GM12874 (cell line): ENCODE measurements at regions not wholly inside any gene's neighbourhood (a gene's known extent, or its start where the extent isn't known, plus 50 kb on each side); places are given as distances from the start of the nearest gene placed in this dataset.

Source experiments
- TF ChIP-seq, protein P1 (sequence below): IDR thresholded peaks from 2 replicates; pipeline ENCODE4 v1.5.1; 2011; ENCODE audit warnings: low read depth, mild to moderate bottlenecking, control low read depth, low read length, moderate library complexity; ENCODE audit not compliant: insufficient read depth

DNA sequence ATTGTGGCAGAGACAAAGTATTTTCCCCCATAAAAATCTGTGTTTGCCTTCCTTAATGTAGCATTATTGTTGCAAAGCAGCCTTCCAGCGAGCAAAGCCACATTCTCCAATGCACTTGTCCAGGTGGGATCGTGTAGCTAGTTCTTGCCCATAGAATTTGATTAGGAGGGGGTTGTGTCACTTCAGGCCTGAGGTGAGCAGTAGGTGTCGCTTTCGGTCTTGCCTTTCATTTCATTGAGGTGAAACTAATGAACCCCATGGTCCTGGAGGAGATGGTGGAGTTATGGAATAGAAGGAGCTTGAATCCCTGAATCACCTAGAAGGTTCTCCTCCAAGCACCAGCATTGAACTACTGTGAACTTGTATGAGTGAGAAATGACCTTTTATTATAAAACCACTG lies 318.9 kb upstream of the PBX1 start:
- TF ChIP-seq, protein P1, sequence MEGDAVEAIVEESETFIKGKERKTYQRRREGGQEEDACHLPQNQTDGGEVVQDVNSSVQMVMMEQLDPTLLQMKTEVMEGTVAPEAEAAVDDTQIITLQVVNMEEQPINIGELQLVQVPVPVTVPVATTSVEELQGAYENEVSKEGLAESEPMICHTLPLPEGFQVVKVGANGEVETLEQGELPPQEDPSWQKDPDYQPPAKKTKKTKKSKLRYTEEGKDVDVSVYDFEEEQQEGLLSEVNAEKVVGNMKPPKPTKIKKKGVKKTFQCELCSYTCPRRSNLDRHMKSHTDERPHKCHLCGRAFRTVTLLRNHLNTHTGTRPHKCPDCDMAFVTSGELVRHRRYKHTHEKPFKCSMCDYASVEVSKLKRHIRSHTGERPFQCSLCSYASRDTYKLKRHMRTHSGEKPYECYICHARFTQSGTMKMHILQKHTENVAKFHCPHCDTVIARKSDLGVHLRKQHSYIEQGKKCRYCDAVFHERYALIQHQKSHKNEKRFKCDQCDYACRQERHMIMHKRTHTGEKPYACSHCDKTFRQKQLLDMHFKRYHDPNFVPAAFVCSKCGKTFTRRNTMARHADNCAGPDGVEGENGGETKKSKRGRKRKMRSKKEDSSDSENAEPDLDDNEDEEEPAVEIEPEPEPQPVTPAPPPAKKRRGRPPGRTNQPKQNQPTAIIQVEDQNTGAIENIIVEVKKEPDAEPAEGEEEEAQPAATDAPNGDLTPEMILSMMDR, result 0 out of 2 replicates have a peak, but pooled peaks have one; percentile 5

DNA sequence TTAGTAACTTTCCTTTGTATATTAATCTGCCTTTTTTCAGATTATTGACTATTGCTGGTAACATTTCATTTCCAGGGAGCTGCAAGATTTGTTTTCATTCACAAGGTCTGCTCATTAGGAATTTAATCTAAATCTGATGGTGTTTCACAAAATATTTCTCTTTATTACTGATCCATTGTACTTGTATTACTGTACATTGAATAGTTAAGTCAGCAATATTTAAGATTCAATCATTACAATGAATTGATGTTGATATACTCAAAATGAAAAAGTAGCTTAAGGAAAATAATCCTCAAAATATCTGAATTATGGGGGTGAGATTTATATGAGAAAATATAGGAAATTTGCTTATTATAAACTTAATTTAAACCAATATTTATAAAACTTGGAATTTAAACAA lies 308.6 kb upstream of the PBX1 start:
- TF ChIP-seq, protein P1, result no peak

DNA sequence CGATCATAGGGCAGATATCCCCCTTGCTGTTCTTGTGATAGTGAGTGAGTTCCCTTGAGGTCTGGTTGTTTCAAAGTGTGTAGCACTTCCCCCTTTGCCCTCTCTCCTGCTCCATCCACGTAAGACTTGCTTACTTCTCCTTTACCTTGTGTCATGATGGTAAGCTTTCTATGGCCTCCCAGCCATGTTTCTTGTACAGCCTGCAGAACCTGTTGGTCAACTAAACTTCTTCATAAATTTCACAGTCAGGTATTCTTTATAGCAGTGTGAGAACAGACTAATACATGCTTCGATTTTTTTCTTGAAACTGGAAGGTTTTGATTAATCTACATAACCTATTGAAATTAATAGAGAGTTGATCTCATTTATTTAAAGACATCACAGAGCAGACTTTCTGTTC lies 302.5 kb upstream of the PBX1 start:
- TF ChIP-seq, protein P1, result no peak

DNA sequence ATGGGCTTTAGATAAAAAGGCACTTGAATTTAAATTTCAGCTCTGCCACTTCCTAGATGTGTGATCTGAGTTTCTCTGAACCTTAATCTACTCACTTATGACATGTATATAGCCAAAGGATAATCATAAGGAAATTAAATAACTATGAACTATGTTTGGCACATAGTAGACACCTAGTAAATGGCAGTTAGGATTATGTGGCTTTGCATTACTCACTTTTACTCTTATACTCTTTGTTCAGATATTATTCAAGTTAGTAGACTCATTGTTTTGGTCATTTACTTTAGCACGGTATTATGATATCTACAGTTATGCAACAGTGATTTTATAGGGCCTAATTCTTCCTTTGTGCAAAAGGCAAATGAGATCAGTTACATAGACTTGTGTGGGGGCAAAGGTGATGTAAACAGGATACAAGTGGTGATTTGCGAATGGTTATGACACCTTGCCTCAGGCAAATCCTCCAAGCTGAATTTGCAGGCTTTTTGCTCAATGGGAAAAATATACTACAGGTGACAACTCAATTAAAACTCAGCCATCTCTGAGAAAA lies 297.2 kb upstream of the PBX1 start:
- TF ChIP-seq, protein P1, result no peak

DNA sequence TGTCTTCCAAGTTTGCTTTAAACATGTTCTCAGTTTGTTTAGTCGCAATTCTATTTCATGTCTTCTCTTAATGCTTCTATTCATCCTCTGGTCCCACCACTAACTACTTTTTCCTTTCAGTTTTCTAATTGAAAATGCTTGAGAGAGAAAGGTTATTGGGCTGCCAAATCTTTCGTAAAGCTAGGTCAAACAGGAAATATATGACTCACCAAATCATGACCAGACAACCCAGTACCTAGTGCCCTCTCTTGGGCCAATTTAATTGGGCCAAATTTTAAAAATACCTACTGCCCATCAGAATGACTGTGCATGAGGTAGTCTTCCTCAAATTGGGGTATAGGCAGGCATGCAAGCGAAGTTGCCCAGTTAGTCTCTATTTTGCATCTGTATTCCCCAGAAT lies 295.4 kb upstream of the PBX1 start:
- TF ChIP-seq, protein P1, result no peak

DNA sequence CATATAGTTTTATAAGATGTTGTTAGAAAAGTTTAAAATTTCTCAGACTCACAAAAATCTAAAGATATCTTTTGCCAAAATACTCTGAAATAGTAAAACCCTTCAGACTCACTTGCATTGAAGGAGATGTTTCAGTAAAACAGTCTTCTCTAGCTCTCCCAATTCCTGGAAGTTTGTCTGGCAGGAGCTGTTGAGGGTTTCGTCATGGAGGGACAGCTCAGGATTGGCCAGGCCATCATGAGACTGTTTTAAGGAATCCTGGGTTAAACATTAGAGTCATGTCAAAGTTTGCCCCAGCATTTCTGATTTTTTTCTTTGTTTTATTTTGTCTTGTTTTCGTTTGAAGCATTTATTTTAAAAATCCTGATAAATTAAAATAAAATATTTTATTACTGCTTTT lies 293.8 kb upstream of the PBX1 start:
- TF ChIP-seq, protein P1, result no peak

DNA sequence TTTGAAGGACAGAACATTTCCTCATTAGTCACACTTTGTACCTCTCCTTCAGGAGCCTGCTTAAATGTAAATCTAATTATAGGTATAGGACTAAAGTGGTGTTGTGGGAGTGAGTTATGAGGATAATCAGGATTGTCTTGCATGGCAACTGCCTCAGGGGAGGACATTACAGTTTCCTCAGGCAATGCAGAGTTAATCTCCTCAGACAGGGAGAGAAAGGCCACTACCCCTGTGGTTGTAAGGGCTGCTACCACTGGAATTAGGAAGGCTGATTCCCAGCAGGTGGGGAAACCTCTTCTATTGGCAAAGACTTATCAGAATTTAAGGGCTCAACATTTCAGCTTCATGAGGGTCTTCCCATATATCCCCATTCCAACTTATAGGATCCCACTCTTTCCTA lies 286.8 kb upstream of the PBX1 start:
- TF ChIP-seq, protein P1, result no peak
